H9 (cell line): ENCODE measurements at regions not wholly inside any gene's neighbourhood (a gene's known extent, or its start where the extent isn't known, plus 50 kb on each side); places are given as distances from the start of the nearest gene placed in this dataset.

ENCODE experiments used
- DNase-seq: peaks from one replicate; pipeline ENCODE4 v3.0.0-alpha.2; 2017
- H2AFZ ChIP-seq: one replicate; pipeline ENCODE4 v1.6.1; 2013; ENCODE audit warnings: mild to moderate bottlenecking, low read length, control low read depth, moderate library complexity
- H2AK5ac ChIP-seq: 2 replicates; pipeline ENCODE4 v1.6.1; 2013; ENCODE audit warnings: low read length, control low read depth, mixed read lengths; ENCODE audit not compliant: insufficient read length
- H2BK120ac ChIP-seq: one replicate; pipeline ENCODE4 v1.6.1; 2013; ENCODE audit warnings: low read depth, mild to moderate bottlenecking, low read length, control low read depth, inconsistent platforms; ENCODE audit not compliant: poor library complexity, severe bottlenecking
- H2BK12ac ChIP-seq: 2 replicates; pipeline ENCODE4 v1.6.1; 2013; ENCODE audit warnings: low read length, control low read depth, mixed read lengths, low read depth; ENCODE audit not compliant: insufficient read length
- H2BK15ac ChIP-seq: 2 replicates; pipeline ENCODE4 v1.6.1; 2013; ENCODE audit warnings: low read depth, low read length, control low read depth
- H2BK20ac ChIP-seq: one replicate; pipeline ENCODE4 v1.6.1; 2013; ENCODE audit warnings: low read depth, mild to moderate bottlenecking, low read length, control low read depth, inconsistent platforms; ENCODE audit not compliant: poor library complexity, severe bottlenecking
- H2BK5ac ChIP-seq: 2 replicates; pipeline ENCODE4 v1.6.1; 2013; ENCODE audit warnings: low read length, control low read depth, mixed read lengths; ENCODE audit not compliant: insufficient read length
- H3K14ac ChIP-seq: 2 replicates; pipeline ENCODE4 v1.6.1; 2013; ENCODE audit warnings: low read length, control low read depth; ENCODE audit not compliant: insufficient read depth
- H3K18ac ChIP-seq: 2 replicates; pipeline ENCODE4 v1.6.1; 2013; ENCODE audit warnings: low read depth, mild to moderate bottlenecking, mixed read lengths, low read length, control low read depth; ENCODE audit not compliant: insufficient read length
- H3K23ac ChIP-seq: 2 replicates; pipeline ENCODE4 v1.6.1; 2013; ENCODE audit warnings: low read length, control low read depth, mixed read lengths, low read depth; ENCODE audit not compliant: insufficient read length
- H3K23me2 ChIP-seq: 2 replicates; pipeline ENCODE4 v1.6.1; 2013; ENCODE audit warnings: low read depth, mild to moderate bottlenecking, mixed read lengths, low read length, control low read depth; ENCODE audit not compliant: insufficient read length, poor library complexity, severe bottlenecking
- H3K27ac ChIP-seq: 2 replicates; pipeline ENCODE4 v1.5.1; 2013; ENCODE audit warnings: low read length, control low read depth, mixed read lengths, low read depth; ENCODE audit not compliant: insufficient read length
- H3K27me3 ChIP-seq: 2 replicates; pipeline ENCODE4 v1.6.1; 2013; ENCODE audit warnings: low read length, control low read depth, inconsistent platforms; ENCODE audit not compliant: insufficient read depth
- H3K4ac ChIP-seq: 2 replicates; pipeline ENCODE4 v1.6.1; 2013; ENCODE audit warnings: low read depth, mild to moderate bottlenecking, control low read depth, inconsistent platforms, low read length, moderate library complexity
- H3K4me1 ChIP-seq: 2 replicates; pipeline ENCODE4 v1.6.1; 2013; ENCODE audit warnings: low read length, control low read depth, inconsistent platforms; ENCODE audit not compliant: insufficient read depth
- H3K4me2 ChIP-seq: 2 replicates; pipeline ENCODE4 v1.6.1; 2013; ENCODE audit warnings: low read length, control low read depth, mixed read lengths; ENCODE audit not compliant: insufficient read length, insufficient read depth
- H3K56ac ChIP-seq: 2 replicates; pipeline ENCODE4 v1.6.1; 2013; ENCODE audit warnings: low read depth, mild to moderate bottlenecking, mixed read lengths, low read length, control low read depth; ENCODE audit not compliant: insufficient read length
- H3K79me1 ChIP-seq: 2 replicates; pipeline ENCODE4 v1.6.1; 2013; ENCODE audit warnings: low read depth, mild to moderate bottlenecking, moderate library complexity, low read length, control low read depth, inconsistent platforms; ENCODE audit not compliant: insufficient read depth, poor library complexity, severe bottlenecking
- H3K79me2 ChIP-seq: 2 replicates; pipeline ENCODE4 v1.6.1; 2013; ENCODE audit warnings: low read length, control low read depth, inconsistent platforms; ENCODE audit not compliant: insufficient read depth
- H3K9ac ChIP-seq: 2 replicates; pipeline ENCODE4 v1.6.1; 2013; ENCODE audit warnings: low read length, control low read depth, mixed read lengths; ENCODE audit not compliant: insufficient read length; ENCODE audit errors: extremely low read depth
- H3K9me3 ChIP-seq: one replicate; pipeline ENCODE4 v1.6.1; 2013; ENCODE audit warnings: low read depth, low read length, inconsistent platforms; ENCODE audit not compliant: control insufficient read depth
- H3T11ph ChIP-seq: one replicate; pipeline ENCODE4 v1.6.1; 2013; ENCODE audit warnings: mild to moderate bottlenecking, low read length, control low read depth, inconsistent platforms
- H4K20me1 ChIP-seq: one replicate; pipeline ENCODE4 v1.6.1; 2013; ENCODE audit not compliant: control insufficient read depth, insufficient read length, insufficient read depth
- H4K5ac ChIP-seq: 2 replicates; pipeline ENCODE4 v1.6.1; 2013; ENCODE audit warnings: low read depth, mild to moderate bottlenecking, mixed read lengths, low read length, control low read depth; ENCODE audit not compliant: insufficient read length
- H4K8ac ChIP-seq: replicated peaks from 2 replicates; pipeline ENCODE4 v1.6.1; 2013; ENCODE audit warnings: low read length, control low read depth, mixed read lengths, low read depth; ENCODE audit not compliant: insufficient read length
- H4K91ac ChIP-seq: 2 replicates; pipeline ENCODE4 v1.6.1; 2013; ENCODE audit warnings: low read depth, mild to moderate bottlenecking, moderate library complexity, mixed read lengths, low read length, control low read depth; ENCODE audit not compliant: insufficient read length
- H3K27ac Mint-ChIP-seq, 3 experiments: 2 replicates in 2 of 3; 3 replicates in 1 of 3; pipeline ENCODE4 v1.8.0; 2020 to 2021; ENCODE audit warnings: mixed read lengths in 3 of 3, mild to moderate bottlenecking in 1 of 3, moderate library complexity in 1 of 3
- H3K27me3 Mint-ChIP-seq: 2 replicates; pipeline ENCODE4 v1.8.0; 2021; ENCODE audit warnings: low read depth, mild to moderate bottlenecking, moderate library complexity, mixed read lengths
- H3K36me3 Mint-ChIP-seq, 3 experiments: 2 replicates in 2 of 3; 3 replicates in 1 of 3; pipeline ENCODE4 v1.8.0; 2020 to 2021; ENCODE audit warnings: low read depth in 3 of 3, mixed read lengths in 3 of 3; ENCODE audit not compliant: insufficient read depth in 1 of 3
- H3K4me1 Mint-ChIP-seq, 2 experiments: 2 replicates each; pipeline ENCODE4 v1.8.0; 2020; ENCODE audit warnings: mixed read lengths in 2 of 2
- H3K4me3 Mint-ChIP-seq, 2 experiments: 2 replicates in 1 of 2; 3 replicates in 1 of 2; pipeline ENCODE4 v1.8.0; 2020 to 2021; ENCODE audit warnings: mild to moderate bottlenecking in 2 of 2, mixed read lengths in 2 of 2, moderate library complexity in 1 of 2
- H3K9me3 Mint-ChIP-seq, 2 experiments: 2 replicates in 1 of 2; 3 replicates in 1 of 2; pipeline ENCODE4 v1.8.0; 2020; ENCODE audit warnings: mild to moderate bottlenecking in 2 of 2, mixed read lengths in 2 of 2, moderate library complexity in 1 of 2
- WGBS: extraction: QIAGEN DNeasy Blood & Tissue Kit; methylation state at CpG from one replicate; pipeline ENCODE4 v1.1.7; 2013; ENCODE audit warnings: missing lambda C conversion rate, low lambda C conversion rate, mixed read lengths; ENCODE audit not compliant: insufficient read length; ENCODE audit errors: extremely low coverage; 5-methylcytosine and 5-hydroxymethylcytosine counted together
- TF ChIP-seq, protein P1 (sequence below): fragments of 200-600 bp; sonication (generic); conservative IDR thresholded peaks from 3 replicates; pipeline ENCODE4 v1.8.0; 2021; ENCODE audit warnings: antibody characterized with exemption, mild to moderate bottlenecking

DNA sequence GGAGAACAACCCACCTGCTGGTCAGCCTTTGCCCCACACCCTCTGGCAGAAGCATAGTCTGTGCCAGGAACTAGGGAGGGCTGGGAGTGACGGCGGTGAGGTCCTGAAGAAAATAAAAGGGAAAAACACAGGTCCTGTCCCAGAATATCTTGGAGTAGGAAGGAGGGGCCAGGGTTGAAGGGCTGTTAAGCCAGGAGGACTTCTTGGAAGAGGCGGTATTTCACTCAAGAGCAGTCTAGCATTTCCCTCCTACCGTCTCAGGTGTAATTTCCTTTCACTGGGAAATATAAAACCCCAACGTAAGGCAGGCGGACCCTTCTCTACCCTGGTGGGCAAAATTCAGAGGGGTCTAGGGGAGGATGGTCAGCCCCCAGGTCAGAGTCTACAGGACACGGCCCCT is 72.7 kb upstream of the TTC34 start:
- no peak for DNase-seq
- no peak overlapping the region for H3K23ac ChIP-seq
- no peak overlapping the region for H3K27ac Mint-ChIP-seq
- H3K27me3 ChIP-seq = no peaks in the 10 kb centered on the region
- WGBS = no CpG with 5 or more reads among the region's 7 CpGs
- H4K91ac ChIP-seq = no peak overlapping the region
- H3K27ac ChIP-seq = no peak overlapping the region
- no peaks in the 10 kb centered on the region for H3K79me2 ChIP-seq
- H3T11ph ChIP-seq = no peak overlapping the region
- no peak overlapping the region; a peak in 1 of 5 replicates for H3K4me3 Mint-ChIP-seq
- H4K8ac ChIP-seq = no peak overlapping the region
- H3K36me3 Mint-ChIP-seq = peaks cover 5 to 15% (median 8%) of the 10 kb centered on the region in 3 experiments; a peak in 6 of 7 replicates
- peaks cover 82% of the 10 kb centered on the region for H3K9me3 ChIP-seq
- no peak overlapping the region for H3K9ac ChIP-seq
- H3K9me3 Mint-ChIP-seq = peaks cover 21 to 81% of the 10 kb centered on the region in 2 experiments
- no peak overlapping the region for H2BK120ac ChIP-seq
- no peaks in the 10 kb centered on the region for H4K20me1 ChIP-seq
- H3K79me1 ChIP-seq = no peaks in the 10 kb centered on the region
- H3K4ac ChIP-seq = no peak overlapping the region
- no peak overlapping the region for H4K5ac ChIP-seq
- no peak overlapping the region for H2BK15ac ChIP-seq
- no peak overlapping the region for H3K4me2 ChIP-seq
- H3K4me1 ChIP-seq = no peaks in the 10 kb centered on the region
- no peaks in the 10 kb centered on the region for H3K4me1 Mint-ChIP-seq
- no peak overlapping the region for H2BK20ac ChIP-seq
- H2BK5ac ChIP-seq = no peak overlapping the region
- H3K18ac ChIP-seq = no peak overlapping the region
- no peak overlapping the region for H3K56ac ChIP-seq
- H3K27me3 Mint-ChIP-seq = peaks cover 8% of the 10 kb centered on the region
- H2AFZ ChIP-seq = no peak overlapping the region
- TF ChIP-seq, protein P1, sequence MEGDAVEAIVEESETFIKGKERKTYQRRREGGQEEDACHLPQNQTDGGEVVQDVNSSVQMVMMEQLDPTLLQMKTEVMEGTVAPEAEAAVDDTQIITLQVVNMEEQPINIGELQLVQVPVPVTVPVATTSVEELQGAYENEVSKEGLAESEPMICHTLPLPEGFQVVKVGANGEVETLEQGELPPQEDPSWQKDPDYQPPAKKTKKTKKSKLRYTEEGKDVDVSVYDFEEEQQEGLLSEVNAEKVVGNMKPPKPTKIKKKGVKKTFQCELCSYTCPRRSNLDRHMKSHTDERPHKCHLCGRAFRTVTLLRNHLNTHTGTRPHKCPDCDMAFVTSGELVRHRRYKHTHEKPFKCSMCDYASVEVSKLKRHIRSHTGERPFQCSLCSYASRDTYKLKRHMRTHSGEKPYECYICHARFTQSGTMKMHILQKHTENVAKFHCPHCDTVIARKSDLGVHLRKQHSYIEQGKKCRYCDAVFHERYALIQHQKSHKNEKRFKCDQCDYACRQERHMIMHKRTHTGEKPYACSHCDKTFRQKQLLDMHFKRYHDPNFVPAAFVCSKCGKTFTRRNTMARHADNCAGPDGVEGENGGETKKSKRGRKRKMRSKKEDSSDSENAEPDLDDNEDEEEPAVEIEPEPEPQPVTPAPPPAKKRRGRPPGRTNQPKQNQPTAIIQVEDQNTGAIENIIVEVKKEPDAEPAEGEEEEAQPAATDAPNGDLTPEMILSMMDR = no peak
- H2AK5ac ChIP-seq = no peak overlapping the region
- no peak overlapping the region for H3K14ac ChIP-seq
- H2BK12ac ChIP-seq = no peak overlapping the region
- no peaks in the 10 kb centered on the region for H3K23me2 ChIP-seq
